Neural progenitor cell (in vitro differentiated cells): ENCODE measurements at regions not wholly inside any gene's neighbourhood (a gene's known extent, or its start where the extent isn't known, plus 50 kb on each side); places are given as distances from the start of the nearest gene placed in this dataset.

Experiments used
- EZH2 ChIP-seq: fragments of 200-600 bp; sonication (generic); IDR thresholded peaks from 2 replicates; pipeline ENCODE4 v1.6.1; 2017; ENCODE audit warnings: antibody characterized with exemption, mild to moderate bottlenecking, moderate library complexity
- TF ChIP-seq, protein P1 (sequence below): fragments of 200-600 bp; sonication (generic); IDR thresholded peaks from 2 replicates; pipeline ENCODE4 v1.5.1; 2017; ENCODE audit warnings: antibody characterized with exemption, mild to moderate bottlenecking

DNA sequence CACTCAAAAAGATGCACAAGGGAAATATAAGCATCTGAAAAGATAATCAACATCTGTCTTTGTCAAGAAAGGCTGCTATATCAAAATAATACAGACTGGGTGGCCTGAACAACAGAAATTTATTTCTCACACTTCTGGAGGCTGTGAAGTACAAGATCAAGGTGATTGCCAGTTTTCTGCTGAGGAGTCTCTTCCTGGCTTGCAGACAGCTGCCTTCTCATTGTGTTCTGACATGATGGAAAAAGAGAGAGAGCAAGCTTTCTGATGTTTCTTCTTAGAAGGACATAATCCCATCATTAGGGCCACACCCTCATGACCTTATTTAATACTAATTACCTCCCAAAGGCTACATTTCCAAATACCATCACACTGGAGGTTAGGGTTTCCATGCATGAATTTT, 1573.3 kb downstream of the SI start:
- TF ChIP-seq, protein P1, sequence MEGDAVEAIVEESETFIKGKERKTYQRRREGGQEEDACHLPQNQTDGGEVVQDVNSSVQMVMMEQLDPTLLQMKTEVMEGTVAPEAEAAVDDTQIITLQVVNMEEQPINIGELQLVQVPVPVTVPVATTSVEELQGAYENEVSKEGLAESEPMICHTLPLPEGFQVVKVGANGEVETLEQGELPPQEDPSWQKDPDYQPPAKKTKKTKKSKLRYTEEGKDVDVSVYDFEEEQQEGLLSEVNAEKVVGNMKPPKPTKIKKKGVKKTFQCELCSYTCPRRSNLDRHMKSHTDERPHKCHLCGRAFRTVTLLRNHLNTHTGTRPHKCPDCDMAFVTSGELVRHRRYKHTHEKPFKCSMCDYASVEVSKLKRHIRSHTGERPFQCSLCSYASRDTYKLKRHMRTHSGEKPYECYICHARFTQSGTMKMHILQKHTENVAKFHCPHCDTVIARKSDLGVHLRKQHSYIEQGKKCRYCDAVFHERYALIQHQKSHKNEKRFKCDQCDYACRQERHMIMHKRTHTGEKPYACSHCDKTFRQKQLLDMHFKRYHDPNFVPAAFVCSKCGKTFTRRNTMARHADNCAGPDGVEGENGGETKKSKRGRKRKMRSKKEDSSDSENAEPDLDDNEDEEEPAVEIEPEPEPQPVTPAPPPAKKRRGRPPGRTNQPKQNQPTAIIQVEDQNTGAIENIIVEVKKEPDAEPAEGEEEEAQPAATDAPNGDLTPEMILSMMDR = no peak
- TF ChIP-seq EZH2 = no peak
